H1 (cell line): ENCODE measurements at regions not wholly inside any gene's neighbourhood (a gene's known extent, or its start where the extent isn't known, plus 50 kb on each side); places are given as distances from the start of the nearest gene placed in this dataset.

Experiments used
- CTCF ChIA-PET: fragments of 300-600 bp; sonication (Branson Sonifier 250); formaldehyde crosslinking; loops from one replicate; lab custom pipeline; 2021; ENCODE audit not compliant: partially characterized antibody; lab: Charles Lee
- POLR2A ChIA-PET: fragments of 300-600 bp; sonication (Branson Sonifier 250); formaldehyde crosslinking; loops from one replicate; lab custom pipeline; 2021; ENCODE audit warnings: inconsistent platforms; ENCODE audit not compliant: partially characterized antibody; lab: Charles Lee
- DNase-seq, 2 experiments: peaks; one replicate each; pipeline versions ENCODE4 v3.0.0 to v3.0.0-alpha.2; 2010 to 2022; ENCODE audit warnings: low spot score in 2 of 2, low read depth in 1 of 2, mixed read lengths in 1 of 2
- FAIRE-seq: peaks from 2 replicates; lab custom pipeline; 2011; peaks lifted over from hg19 to GRCh38; lab: Jason Lieb, UNC
- H2AFZ ChIP-seq: 2 replicates; pipeline ENCODE4 v1.8.1; 2012; ENCODE audit warnings: low read length, inconsistent platforms
- H2AK5ac ChIP-seq: 2 replicates; pipeline ENCODE4 v1.6.1; 2013; ENCODE audit warnings: low read depth, low read length
- H2BK120ac ChIP-seq: replicated peaks from 2 replicates; pipeline ENCODE3; 2013; ENCODE audit warnings: low read depth, low read length, inconsistent platforms
- H2BK12ac ChIP-seq: 2 replicates; pipeline ENCODE4 v1.6.1; 2013; ENCODE audit warnings: low read depth, low read length
- H2BK15ac ChIP-seq: 2 replicates; pipeline ENCODE4 v1.6.1; 2013; ENCODE audit warnings: low read length
- H2BK20ac ChIP-seq: 2 replicates; pipeline ENCODE4 v1.6.1; 2013; ENCODE audit warnings: low read length
- H2BK5ac ChIP-seq: 2 replicates; pipeline ENCODE4 v1.6.1; 2013; ENCODE audit warnings: low read depth, low read length
- H3K14ac ChIP-seq: 2 replicates; pipeline ENCODE4 v1.6.1; 2013; ENCODE audit warnings: inconsistent platforms; ENCODE audit not compliant: insufficient read length
- H3K18ac ChIP-seq: 2 replicates; pipeline ENCODE4 v1.6.1; 2013; ENCODE audit warnings: low read length; ENCODE audit errors: extremely low read depth
- H3K23ac ChIP-seq: 2 replicates; pipeline ENCODE4 v1.6.1; 2013; ENCODE audit warnings: inconsistent platforms; ENCODE audit not compliant: insufficient read length
- H3K23me2 ChIP-seq: 2 replicates; pipeline ENCODE4 v1.6.1; 2013; ENCODE audit warnings: low read depth, low read length
- H3K27ac ChIP-seq: 2 replicates; pipeline ENCODE4 v1.6.1; 2011; ENCODE audit warnings: low read depth, low read length, inconsistent platforms
- H3K27me3 ChIP-seq, 4 experiments: replicated peaks in 1 of 4; 1 replicate in 1 of 4; 2 replicates in 3 of 4; pipeline versions ENCODE4 v1.6.1 to v1.8.1; 2011 to 2013; ENCODE audit warnings: low read length in 3 of 4, mild to moderate bottlenecking in 3 of 4, inconsistent platforms in 2 of 4, mixed read lengths in 2 of 4, moderate library complexity in 1 of 4; ENCODE audit not compliant: control insufficient read depth in 3 of 4, insufficient read depth in 3 of 4; ENCODE audit errors: extremely low read depth in 1 of 4
- H3K36me3 ChIP-seq, 4 experiments: 2 replicates each; pipeline versions ENCODE4 v1.6.1 to v1.8.1; 2011 to 2013; ENCODE audit warnings: mild to moderate bottlenecking in 4 of 4, low read length in 3 of 4, moderate library complexity in 2 of 4, control low read depth in 1 of 4, inconsistent platforms in 1 of 4; ENCODE audit not compliant: insufficient read depth in 4 of 4, control insufficient read depth in 2 of 4
- H3K4ac ChIP-seq: replicated peaks from 2 replicates; pipeline ENCODE3; 2013; ENCODE audit warnings: low read length, low read depth, mixed read lengths, inconsistent platforms; ENCODE audit not compliant: insufficient read length
- H3K4me1 ChIP-seq, 4 experiments: replicated peaks in 1 of 4; 1 replicate in 1 of 4; 2 replicates in 3 of 4; pipeline versions ENCODE4 v1.6.1 to v1.8.1; 2011 to 2013; ENCODE audit warnings: low read length in 3 of 4, inconsistent platforms in 2 of 4, mixed read lengths in 1 of 4; ENCODE audit not compliant: insufficient read depth in 4 of 4, control insufficient read depth in 3 of 4
- H3K4me2 ChIP-seq, 2 experiments: 2 replicates each; pipeline versions ENCODE4 v1.6.1 to v1.8.1; 2011 to 2013; ENCODE audit warnings: low read depth in 2 of 2, low read length in 2 of 2, control low read depth in 1 of 2, inconsistent platforms in 1 of 2, mild to moderate bottlenecking in 1 of 2; ENCODE audit not compliant: insufficient read depth in 1 of 2
- H3K4me3 ChIP-seq, 4 experiments: fragments of 200-600, 300-600 bp in 1 of 4; sonication (generic), shearing (Covaris generic), sonication (Bioruptor Twin) in 1 of 4; 2 replicates each; pipeline versions ENCODE4 v1.5.1 to v1.8.1; 2011 to 2016; ENCODE audit warnings: low read length in 4 of 4, low read depth in 3 of 4, control low read depth in 2 of 4, inconsistent platforms in 2 of 4, mild to moderate bottlenecking in 2 of 4, mixed read lengths in 1 of 4, moderate library complexity in 1 of 4; ENCODE audit not compliant: insufficient read depth in 2 of 4; ENCODE audit errors: extremely low read depth in 1 of 4
- H3K56ac ChIP-seq: replicated peaks from 2 replicates; pipeline ENCODE3; 2013; ENCODE audit warnings: low read depth, mild to moderate bottlenecking, mixed read lengths, low read length, inconsistent platforms; ENCODE audit not compliant: insufficient read length
- H3K79me1 ChIP-seq: 2 replicates; pipeline ENCODE4 v1.6.1; 2013; ENCODE audit warnings: low read depth, low read length, control low read depth
- H3K79me2 ChIP-seq, 2 experiments: 2 replicates each; pipeline versions ENCODE4 v1.6.1 to v1.8.1; 2012 to 2013; ENCODE audit warnings: low read length in 2 of 2, mild to moderate bottlenecking in 2 of 2, inconsistent platforms in 1 of 2; ENCODE audit not compliant: insufficient read depth in 2 of 2, control insufficient read depth in 1 of 2
- H3K9ac ChIP-seq, 4 experiments: replicated peaks in 1 of 4; 1 replicate in 1 of 4; 2 replicates in 3 of 4; pipeline versions ENCODE4 v1.6.1 to v1.8.1; 2011 to 2013; ENCODE audit warnings: low read depth in 3 of 4, low read length in 3 of 4, control low read depth in 2 of 4, mild to moderate bottlenecking in 2 of 4, moderate library complexity in 2 of 4, inconsistent platforms in 1 of 4; ENCODE audit errors: extremely low read depth in 1 of 4
- H3K9me3 ChIP-seq, 2 experiments: 2 replicates each; pipeline versions ENCODE4 v1.6.1 to v1.8.1; 2012 to 2013; ENCODE audit warnings: mild to moderate bottlenecking in 2 of 2, moderate library complexity in 2 of 2, control low read depth in 1 of 2, inconsistent platforms in 1 of 2, low read depth in 1 of 2, low read length in 1 of 2, mixed read lengths in 1 of 2; ENCODE audit not compliant: insufficient read depth in 2 of 2
- H4K20me1 ChIP-seq, 2 experiments: replicated peaks in 1 of 2; 2 replicates each; pipeline versions ENCODE3 to v1.8.1; 2011 to 2013; ENCODE audit warnings: inconsistent platforms in 2 of 2, low read length in 2 of 2, mild to moderate bottlenecking in 1 of 2; ENCODE audit not compliant: insufficient read depth in 2 of 2, control insufficient read depth in 1 of 2
- H4K5ac ChIP-seq: 2 replicates; pipeline ENCODE4 v1.6.1; 2013; ENCODE audit warnings: low read length, low read depth, mixed read lengths, inconsistent platforms; ENCODE audit not compliant: insufficient read length
- H4K8ac ChIP-seq: 2 replicates; pipeline ENCODE4 v1.8.0; 2013; ENCODE audit warnings: mild to moderate bottlenecking, moderate library complexity, low read length, inconsistent platforms; ENCODE audit not compliant: insufficient read depth; ENCODE audit errors: extremely low read depth
- H4K91ac ChIP-seq: replicated peaks from 2 replicates; pipeline ENCODE3; 2013; ENCODE audit warnings: low read length, mixed read lengths, inconsistent platforms; ENCODE audit not compliant: insufficient read length
- ASH2L ChIP-seq: fragments of 200-600, 300-600 bp; sonication (generic); IDR thresholded peaks from one replicate; pipeline ENCODE4 v1.7.1; 2017; ENCODE audit warnings: low read length
- CREB1 ChIP-seq: IDR thresholded peaks from 2 replicates; pipeline ENCODE4 v1.6.1; 2012; ENCODE audit warnings: inconsistent platforms
- CTCF ChIP-seq, 3 experiments: IDR thresholded peaks; 1 replicate in 2 of 3; 2 replicates in 1 of 3; pipeline versions ENCODE4 v1.5.1 to v1.6.1; 2011; ENCODE audit warnings: low read length in 3 of 3, mild to moderate bottlenecking in 3 of 3, inconsistent platforms in 2 of 3, low read depth in 1 of 3, moderate library complexity in 1 of 3; ENCODE audit not compliant: insufficient read depth in 1 of 3; ENCODE audit errors: control extremely low read depth in 1 of 3
- EP300 ChIP-seq, 2 experiments: IDR thresholded peaks; 1 replicate in 1 of 2; 2 replicates in 1 of 2; pipeline ENCODE4 v1.6.1; 2011 to 2012; ENCODE audit warnings: low read depth in 2 of 2, low read length in 2 of 2, mild to moderate bottlenecking in 2 of 2, borderline replicate concordance in 1 of 2, inconsistent platforms in 1 of 2, moderate library complexity in 1 of 2
- GABPA ChIP-seq: IDR thresholded peaks from 2 replicates; pipeline ENCODE4 v1.6.1; 2011; ENCODE audit warnings: mild to moderate bottlenecking, low read length, moderate library complexity, borderline replicate concordance; ENCODE audit not compliant: insufficient read depth
- KDM4A ChIP-seq: IDR thresholded peaks from one replicate; pipeline ENCODE4 v1.7.1; 2012; ENCODE audit warnings: low read depth, mild to moderate bottlenecking, moderate library complexity, low read length, inconsistent platforms; ENCODE audit not compliant: severe bottlenecking
- MAFK ChIP-seq: IDR thresholded peaks from 2 replicates; pipeline ENCODE4 v1.6.1; 2012; ENCODE audit warnings: low read depth, mild to moderate bottlenecking, improper control_type of control experiment, low read length
- POLR2AphosphoS5 ChIP-seq: IDR thresholded peaks from 2 replicates; pipeline ENCODE4 v1.6.1; 2011; ENCODE audit warnings: low read depth, low read length
- SAP30 ChIP-seq: fragments of 300-600 bp; sonication (generic); IDR thresholded peaks from 2 replicates; pipeline ENCODE4 v1.7.1; 2012; ENCODE audit warnings: low read length, moderate library complexity, mild to moderate bottlenecking, inconsistent platforms; ENCODE audit not compliant: insufficient read depth, insufficient replicate concordance
- SP4 ChIP-seq: IDR thresholded peaks from 2 replicates; pipeline ENCODE4 v1.6.1; 2012; ENCODE audit warnings: low read length, inconsistent platforms
- TEAD4 ChIP-seq: IDR thresholded peaks from 2 replicates; pipeline ENCODE4 v1.6.1; 2012; ENCODE audit warnings: low read depth, low read length, inconsistent platforms, mixed read lengths
- USF2 ChIP-seq: IDR thresholded peaks from 2 replicates; pipeline ENCODE4 v1.6.1; 2011; ENCODE audit warnings: low read length, improper control_type of control experiment
- YY1 ChIP-seq: IDR thresholded peaks from 2 replicates; pipeline ENCODE4 v1.6.1; 2011; ENCODE audit warnings: low read depth, mild to moderate bottlenecking, low read length

- FAIRE-seq (no peak), DNase-seq (no peak)
- Histone ChIP-seq H3K4me3 (no peak overlapping the region), H3K27me3 (no peaks in the 10 kb centered on the region), H3K23me2 (no peaks in the 10 kb centered on the region), H3K4me1 (peaks cover 0 to 4% (median 1%) of the 10 kb centered on the region in 4 experiments; a peak in 2 of 7 replicates), H3K56ac (no peak overlapping the region), H2AK5ac (no peak overlapping the region), H3K14ac (no peak overlapping the region), H3K23ac (no peak overlapping the region), H4K20me1 (no peaks in the 10 kb centered on the region), H3K79me1 (no peaks in the 10 kb centered on the region), H3K9me3 (no peaks in the 10 kb centered on the region), H3K79me2 (no peaks in the 10 kb centered on the region), H2BK15ac (no peak overlapping the region), H2BK20ac (no peak overlapping the region), H2BK5ac (no peak overlapping the region), H4K8ac (no peak overlapping the region), H2BK12ac (no peak overlapping the region), H4K5ac (no peak overlapping the region), H3K4me2 (no peak overlapping the region), H3K4ac (no peak overlapping the region), H2AFZ (no peak overlapping the region), H4K91ac (no peak overlapping the region), H3K9ac (no peak overlapping the region), H3K36me3 (no peaks in the 10 kb centered on the region), H2BK120ac (no peak overlapping the region), H3K18ac (no peak overlapping the region), H3K27ac (no peak overlapping the region)
- ChIA-PET CTCF (no interaction called here), POLR2A (no interaction called here)
- no peak for TF ChIP-seq ASH2L
- TF ChIP-seq USF2, result no peak
- TF ChIP-seq GABPA, result no peak
- TF ChIP-seq CREB1, result no peak
- TF ChIP-seq TEAD4, result no peak
- TF ChIP-seq KDM4A, result no peak
- TF ChIP-seq YY1, result no peak
- no peak for TF ChIP-seq SP4
- no peak for TF ChIP-seq EP300 (IDR thresholded peaks at IDR 0.05; ENCODE audit: borderline replicate concordance in 1 of 2, low read depth in 2 of 2, low read length in 2 of 2)
- no peak for TF ChIP-seq MAFK
- TF ChIP-seq CTCF (IDR thresholded peaks at IDR 0.05; ENCODE audit: control extremely low read depth in 1 of 3, insufficient read depth in 1 of 3, low read depth in 1 of 3, low read length in 3 of 3), result no peak
- TF ChIP-seq SAP30, result no peak
- no peak for TF ChIP-seq POLR2AphosphoS5
These were observed 172.9 kb upstream of the SOX11 start for GRCh38 chr2:5519286-5519685.
